SU-DHL-6 (cell line): ENCODE measurements at regions not wholly inside any gene's neighbourhood (a gene's known extent, or its start where the extent isn't known, plus 50 kb on each side); places are given as distances from the start of the nearest gene placed in this dataset.

Experiments
- CTCF ChIP-seq: fragments of 200-600 bp; sonication (generic); IDR thresholded peaks from one replicate; pipeline ENCODE4 v1.5.1; 2017; ENCODE audit warnings: antibody characterized with exemption, mild to moderate bottlenecking, low read length, moderate library complexity; ENCODE audit not compliant: insufficient read depth, poor library complexity, severe bottlenecking
- EZH2phosphoT487 ChIP-seq: fragments of 200-600 bp; sonication (generic), shearing (Covaris generic); conservative IDR thresholded peaks from 2 replicates; pipeline ENCODE4 v1.6.1; 2018; ENCODE audit warnings: mild to moderate bottlenecking, antibody characterized with exemption, low read length, moderate library complexity, mixed read lengths

DNA sequence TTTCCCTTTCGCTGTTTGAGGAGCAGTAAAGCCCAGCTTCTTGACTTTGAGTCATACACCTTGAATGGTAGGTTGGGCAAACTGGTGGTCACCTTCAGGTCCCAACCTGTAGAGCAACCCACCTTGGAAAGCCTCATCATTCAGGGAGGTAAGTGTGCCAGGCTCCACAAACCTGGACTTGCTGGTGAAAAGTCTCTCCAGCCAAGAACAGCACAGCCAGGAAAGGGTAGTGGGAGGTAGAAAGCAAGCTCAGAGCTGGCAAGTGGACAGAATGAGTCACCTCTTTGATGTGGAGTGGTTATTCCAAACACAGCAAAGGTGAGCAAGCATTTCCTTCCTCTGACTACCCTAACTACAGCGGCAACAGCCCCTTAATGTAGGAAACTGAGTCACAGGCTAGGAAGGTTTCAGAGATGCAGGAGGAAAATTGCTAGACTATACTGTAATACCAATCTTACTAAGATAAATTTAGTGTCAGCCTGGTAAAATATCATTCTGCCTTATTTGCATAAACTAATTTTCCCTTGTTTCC is 117.5 kb upstream of the MTAP start:
- TF ChIP-seq CTCF (no peak), EZH2phosphoT487 (no peak)
